Stomach (tissue), 4 donors: ENCODE measurements at regions not wholly inside any gene's neighbourhood (a gene's known extent, or its start where the extent isn't known, plus 50 kb on each side); places are given as distances from the start of the nearest gene placed in this dataset.

Source experiments
- CTCF ChIP-seq, 7 experiments: fragments of 450-650 bp in 4 of 7; fragments of 200-600 bp in 3 of 7; sonication (generic) in 3 of 7; IDR thresholded peaks; one replicate each; pipeline ENCODE4 v1.5.1; 2016 to 2019; ENCODE audit warnings: antibody characterized with exemption in 7 of 7, control low read depth in 2 of 7, mild to moderate bottlenecking in 1 of 7
- POLR2A ChIP-seq, 4 donors: fragments of 450-650 bp; IDR thresholded peaks; one replicate each; pipeline ENCODE4 v1.6.1; 2016; ENCODE audit warnings: antibody characterized with exemption in 4 of 4, control low read depth in 2 of 4, mild to moderate bottlenecking in 1 of 4, moderate library complexity in 1 of 4

GRCh38 chr5:71955723-71956122 lies 151.6 kb upstream of the MAP1B start:
- TF ChIP-seq POLR2A (IDR thresholded peaks at IDR 0.05) = no peak
- no peak for TF ChIP-seq CTCF (IDR thresholded peaks at IDR 0.05)
